ENCODE measurements at regions not wholly inside any gene's neighbourhood (a gene's known extent, or its start where the extent isn't known, plus 50 kb on each side); places are given as distances from the start of the nearest gene placed in this dataset.

- no peak for TF ChIP-seq CTCF (IDR thresholded peaks at IDR 0.05; ENCODE audit: low read length)
- TF ChIP-seq EZH2 (optimal IDR thresholded peaks at IDR 0.05; ENCODE audit: low read depth, low read length): no peak
Observed at GRCh38 chr4:181952478-181952877, 290.7 kb upstream of the TENM3 start.

Data from MM.1S (cell line).